Motor neuron (in vitro differentiated cells): ENCODE measurements at regions not wholly inside any gene's neighbourhood (a gene's known extent, or its start where the extent isn't known, plus 50 kb on each side); places are given as distances from the start of the nearest gene placed in this dataset.
A peak's percentile ranks its signal among the peaks of the same experiment; 100 is the strongest.
"Not testable (repeated sequence)": the region's sequence is repeated elsewhere in the genome, so short reads cannot be mapped to it uniquely, and the experiment has no call there.

Experiments used
- ATAC-seq, 8 experiments: fragments of 200-7000 bp; cut with Tn5 transposase; replicated peaks in 6 of 8; 2 replicates each; pipeline ENCODE4 v1.8.0; 2021; ENCODE audit warnings: mild to moderate bottlenecking in 8 of 8, moderate library complexity in 8 of 8
- H3K27ac ChIP-seq, 2 donors: fragments of 250-450 bp; sonication (Bioruptor Pico); 2 replicates each; pipeline ENCODE4 v1.9.0; 2021; ENCODE audit warnings: antibody characterized with exemption in 2 of 2, mild to moderate bottlenecking in 2 of 2, moderate library complexity in 1 of 2
- H3K4me1 ChIP-seq, 2 donors: fragments of 250-450 bp; sonication (Bioruptor Pico); replicated peaks in 1 of 2; 2 replicates each; pipeline ENCODE4 v1.6.1; 2021; ENCODE audit warnings: antibody characterized with exemption in 2 of 2, mild to moderate bottlenecking in 2 of 2, moderate library complexity in 1 of 2
- H3K4me3 ChIP-seq, 5 donors: fragments of 250-450 bp; sonication (Bioruptor Pico); 2 replicates each; pipeline ENCODE4 v1.9.0; 2021; ENCODE audit warnings: antibody characterized with exemption in 5 of 5, mild to moderate bottlenecking in 5 of 5, moderate library complexity in 4 of 5
- WGBS, 10 experiments: fragments of 450-650 bp; shearing (Covaris generic); methylation state at CpG; one replicate each; pipeline ENCODE4 v1.0.0; 2022; 5-methylcytosine and 5-hydroxymethylcytosine counted together
- in situ Hi-C, 9 experiments: fragments of 400-800 bp; cut with MboI; loops; one replicate each; pipeline ENCODE4 v1.15.0; 2021; ENCODE audit warnings: low sequenced_read_pairs in 9 of 9, low pct_unique_long_range_greater_than_20kb in 2 of 9; ENCODE audit not compliant: unreplicated experiment in 9 of 9

- Histone ChIP-seq H3K4me1 (peaks cover 0 to 3% of the 10 kb centered on the region in 2 donors), H3K4me3 (no peak overlapping the region), H3K27ac (no peak overlapping the region)
- no peak for ATAC-seq
- in situ Hi-C loops = no loop called here
- WGBS, 10 experiments = 100% methylated on average over 1 of the region's 3 CpGs; no CpG with 5 or more reads in 7 of the 10 experiments
Measured at GRCh38 chr5:78726571-78726970, 78.0 kb upstream of the LHFPL2 start.

- ATAC-seq = no peak
- H3K27ac ChIP-seq = no peak overlapping the region
- H3K4me3 ChIP-seq = no peak overlapping the region
- WGBS, 10 experiments = 87 to 100% (median 100%) methylated on average over 1 to 3 of the region's 3 CpGs; no CpG with 5 or more reads in 2 of the 10 experiments
- in situ Hi-C loops = no loop called here
- peaks cover 0 to 3% of the 10 kb centered on the region in 2 donors for H3K4me1 ChIP-seq
Measured at GRCh38 chr5:78726003-78726402, 77.4 kb upstream of the LHFPL2 start.

DNA sequence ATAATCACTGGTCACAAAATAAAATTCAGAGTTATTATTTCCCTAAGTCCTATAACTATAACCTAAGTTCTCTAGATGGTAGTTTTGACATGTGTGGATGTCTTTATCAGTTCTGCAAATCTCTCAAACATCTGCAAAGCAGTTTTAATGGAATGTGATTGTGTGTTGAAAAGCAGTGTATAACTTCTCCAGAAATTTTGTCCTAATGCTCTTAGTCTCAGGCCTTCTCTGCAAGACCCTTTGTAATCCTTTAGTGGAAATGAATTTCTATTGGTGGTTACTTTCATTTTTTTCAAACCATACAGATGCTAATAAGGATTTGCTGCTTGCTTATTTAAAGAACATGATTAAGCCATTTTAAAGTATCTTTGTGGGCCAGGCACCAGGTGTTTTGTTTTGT is 75.5 kb upstream of the LHFPL2 start:
- in situ Hi-C loops = no loop called here
- Histone ChIP-seq H3K4me1 (peaks cover 0 to 3% of the 10 kb centered on the region in 2 donors), H3K4me3 (no peak overlapping the region), H3K27ac (no peak overlapping the region)
- ATAC-seq = no peak

DNA sequence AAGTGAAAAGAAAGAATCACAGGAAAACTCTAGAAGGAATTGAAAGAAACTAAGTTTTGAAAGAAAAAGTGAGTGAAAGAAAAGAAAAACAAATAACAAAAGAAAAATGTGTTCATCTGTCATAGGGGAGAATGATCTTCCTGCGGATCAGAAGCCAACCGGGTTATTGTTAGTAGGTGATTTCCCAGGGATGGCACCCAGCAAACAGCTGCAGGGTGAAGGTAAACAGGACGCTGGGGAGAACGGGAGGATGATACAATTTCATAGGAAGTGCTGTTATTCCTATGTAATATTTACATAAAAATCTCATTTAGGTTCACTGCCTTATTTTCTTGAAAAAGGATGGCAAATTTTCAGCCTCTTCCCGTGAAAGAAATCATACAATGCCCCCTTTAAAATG is 72.4 kb upstream of the LHFPL2 start:
- Histone ChIP-seq H3K4me3 (no peak overlapping the region), H3K4me1 (peaks cover 0 to 3% of the 10 kb centered on the region in 2 donors), H3K27ac (no peak overlapping the region)
- WGBS, 10 experiments = 38 to 91% (median 59%) methylated on average over 4 to 5 of the region's 5 CpGs; no CpG with 5 or more reads in 1 of the 10 experiments
- in situ Hi-C loops = no loop called here
- no peak for ATAC-seq

GRCh38 chr5:78720227-78720985 is 71.8 kb upstream of the LHFPL2 start:
- 17 to 60% (median 37%) methylated on average over 1 to 7 of the region's 9 CpGs for WGBS, 10 experiments
- Histone ChIP-seq H3K4me1 (peaks cover 0 to 3% of the 10 kb centered on the region in 2 donors), H3K27ac (no peak overlapping the region), H3K4me3 (no peak overlapping the region)
- in situ Hi-C loops = no loop called here
- no peak for ATAC-seq

- Histone ChIP-seq H3K27ac (no peak overlapping the region), H3K4me1 (peaks cover 0 to 3% of the 10 kb centered on the region in 2 donors), H3K4me3 (no peak overlapping the region)
- WGBS, 10 experiments = 54 to 99% (median 86%) methylated on average over 2 to 7 of the region's 8 CpGs; no CpG with 5 or more reads in 1 of the 10 experiments
- in situ Hi-C loops = no loop called here
- no peak for ATAC-seq
Measured at GRCh38 chr5:78719504-78720219, 71.1 kb upstream of the LHFPL2 start.

DNA sequence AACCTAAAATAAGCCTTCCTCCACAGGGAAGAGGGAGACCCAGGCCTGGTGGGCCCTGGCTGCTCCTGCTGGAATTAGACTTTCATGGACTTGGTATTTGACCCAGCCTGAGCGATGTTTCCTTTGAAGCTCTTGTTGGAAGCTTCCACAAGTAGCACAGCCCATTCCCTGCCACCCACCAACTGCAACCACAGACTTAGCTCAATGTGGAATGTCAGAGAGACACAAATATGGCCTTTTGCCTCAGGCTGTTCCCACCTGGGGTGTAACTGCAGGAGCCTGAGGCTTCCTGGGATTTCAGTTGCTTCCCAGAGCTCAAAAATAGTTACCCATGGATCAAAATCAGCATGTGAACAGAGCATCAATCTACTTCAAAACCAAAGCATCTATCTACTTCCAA is 70.3 kb upstream of the LHFPL2 start:
- no peak overlapping the region for H3K27ac ChIP-seq
- in situ Hi-C loops = no loop called here
- 40 to 100% (median 94%) methylated on average over 1 of the region's 1 CpG; no CpG with 5 or more reads in 6 of the 10 experiments for WGBS, 10 experiments
- no peaks in the 10 kb centered on the region for H3K4me1 ChIP-seq
- no peak overlapping the region for H3K4me3 ChIP-seq
- no peak for ATAC-seq

DNA sequence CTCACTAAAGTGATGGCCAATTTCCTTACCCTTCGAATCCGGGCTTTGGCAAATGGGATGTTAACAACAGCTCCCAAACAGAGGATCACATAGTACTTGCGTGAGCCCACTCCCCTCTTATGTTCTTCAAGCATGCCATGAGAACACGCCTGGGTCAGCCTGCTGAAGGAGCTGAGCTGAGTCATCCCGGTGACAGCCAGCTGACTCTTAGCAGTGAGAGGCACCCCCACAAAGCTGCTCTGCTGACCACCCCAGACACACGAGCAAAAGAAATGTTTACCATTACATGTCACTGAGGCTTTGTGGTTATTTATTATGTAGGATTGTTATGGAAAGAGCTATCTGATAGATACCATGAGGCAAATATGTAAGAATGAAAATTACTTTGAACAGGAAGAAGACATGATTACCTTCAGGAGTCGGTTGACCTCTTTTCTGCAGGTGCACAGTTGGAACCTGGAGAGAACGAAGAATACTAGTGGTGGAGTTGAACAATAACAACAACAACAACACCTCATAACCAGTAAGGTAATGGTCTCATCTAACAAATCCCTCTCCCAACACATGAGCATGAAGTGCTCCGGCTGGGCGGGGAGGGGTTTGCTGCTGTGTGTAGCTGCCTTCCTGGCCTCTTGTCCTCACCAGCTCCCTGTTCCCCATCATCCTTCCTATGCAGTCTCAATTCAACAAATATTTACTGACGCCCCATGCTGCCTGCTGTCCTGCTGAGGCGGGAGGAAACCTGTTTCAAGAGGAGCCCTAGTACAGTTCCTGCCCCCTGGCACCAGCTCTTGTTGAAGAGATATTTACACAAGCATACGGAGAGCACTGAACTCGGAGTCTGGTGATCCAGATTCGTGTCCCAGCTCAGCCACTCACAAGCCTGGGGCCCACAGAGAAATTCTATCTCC is 69.4 kb upstream of the LHFPL2 start:
- WGBS, 10 experiments = 66 to 100% (median 81%) methylated on average over 3 to 8 of the region's 15 CpGs; no CpG with 5 or more reads in 1 of the 10 experiments
- no peaks in the 10 kb centered on the region for H3K4me1 ChIP-seq
- peak in 5 of 8 experiments; percentile 47 to 88 (median 66) for ATAC-seq
- H3K27ac ChIP-seq = no peak overlapping the region
- in situ Hi-C loops = no loop called here
- H3K4me3 ChIP-seq = no peak overlapping the region

- WGBS, 10 experiments = 0 to 73% (median 35%) methylated on average over 1 of the region's 1 CpG; no CpG with 5 or more reads in 4 of the 10 experiments
- Histone ChIP-seq H3K4me1 (no peaks in the 10 kb centered on the region), H3K27ac (no peak overlapping the region), H3K4me3 (no peak overlapping the region)
- no peak for ATAC-seq
- in situ Hi-C loops = no loop called here
Measured at GRCh38 chr5:78716206-78716605, 67.6 kb upstream of the LHFPL2 start.

DNA sequence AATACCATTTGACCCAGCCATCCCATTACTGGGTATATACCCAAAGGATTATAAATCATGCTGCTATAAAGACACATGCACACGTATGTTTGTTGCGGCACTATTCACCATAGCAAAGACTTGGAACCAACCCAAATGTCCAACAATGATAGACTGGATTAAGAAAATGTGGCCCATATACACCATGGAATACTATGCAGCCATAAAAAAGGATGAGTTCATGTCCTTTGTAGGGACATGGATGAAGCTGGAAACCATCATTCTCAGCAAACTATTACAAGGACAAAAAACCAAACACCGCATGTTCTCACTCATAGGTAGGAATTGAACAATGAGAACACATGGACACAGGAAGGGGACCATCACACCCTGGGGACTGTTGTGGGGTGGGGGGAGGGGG is 66.8 kb upstream of the LHFPL2 start:
- H3K4me1 ChIP-seq, H3K27ac ChIP-seq, in situ Hi-C loops, H3K4me3 ChIP-seq, ATAC-seq: not testable (repeated sequence)
- WGBS, 10 experiments = no CpG with 5 or more reads among the region's 3 CpGs

- H3K4me3 ChIP-seq, in situ Hi-C loops, ATAC-seq, H3K27ac ChIP-seq, H3K4me1 ChIP-seq: not testable (repeated sequence)
Measured at GRCh38 chr5:78711670-78712069, 63.1 kb upstream of the LHFPL2 start.

GRCh38 chr5:78709729-78710430 is 61.3 kb upstream of the LHFPL2 start:
- WGBS, 10 experiments = 80 to 100% (median 95%) methylated on average over 2 to 6 of the region's 18 CpGs; no CpG with 5 or more reads in 5 of the 10 experiments
- H3K4me1 ChIP-seq, in situ Hi-C loops, H3K27ac ChIP-seq, ATAC-seq, H3K4me3 ChIP-seq: not testable (repeated sequence)
